NCI-H187 (cell line): ENCODE measurements at regions not wholly inside any gene's neighbourhood (a gene's known extent, or its start where the extent isn't known, plus 50 kb on each side); places are given as distances from the start of the nearest gene placed in this dataset.

Experiments
- DNase-seq, 2 experiments: peaks; one replicate each; lab custom pipeline; 2025; lab: John Stamatoyannopoulos, UW

GRCh38 chr4:131046821-131047220 lies 1950.9 kb downstream of the C4orf33 start:
- no peak for DNase-seq

- DNase-seq: no peak
Measured at GRCh38 chr4:131052646-131053045, 1956.7 kb downstream of the C4orf33 start.

GRCh38 chr4:131054489-131055019 lies 1958.6 kb downstream of the C4orf33 start:
- DNase-seq: no peak

- no peak for DNase-seq
Measured at GRCh38 chr4:131061734-131062133, 1965.8 kb downstream of the C4orf33 start.

GRCh38 chr4:131063878-131064277 lies 1967.9 kb downstream of the C4orf33 start:
- DNase-seq: no peak

GRCh38 chr4:131081069-131081468 lies 1985.1 kb downstream of the C4orf33 start:
- no peak for DNase-seq

GRCh38 chr4:131084997-131085396 lies 1989.0 kb downstream of the C4orf33 start:
- no peak for DNase-seq

GRCh38 chr4:131091896-131092295 lies 1995.9 kb downstream of the C4orf33 start:
- no peak for DNase-seq

- no peak for DNase-seq
Measured at GRCh38 chr4:131093303-131093702, 1997.4 kb downstream of the C4orf33 start.

GRCh38 chr4:131098976-131099375 lies 2003.0 kb downstream of the C4orf33 start:
- no peak for DNase-seq

GRCh38 chr4:131113273-131113672 lies 2017.3 kb downstream of the C4orf33 start:
- DNase-seq: no peak

- no peak for DNase-seq
Measured at GRCh38 chr4:131113704-131114103, 2017.8 kb downstream of the C4orf33 start.

- no peak for DNase-seq
Measured at GRCh38 chr4:131119661-131120060, 2023.7 kb downstream of the C4orf33 start.

GRCh38 chr4:131137196-131137595 lies 2011.9 kb upstream of the PCDH10 start:
- no peak for DNase-seq

GRCh38 chr4:131159261-131159660 lies 1989.8 kb upstream of the PCDH10 start:
- DNase-seq: no peak

GRCh38 chr4:131192318-131192717 lies 1956.8 kb upstream of the PCDH10 start:
- no peak for DNase-seq

- no peak for DNase-seq
Measured at GRCh38 chr4:131207589-131207988, 1941.5 kb upstream of the PCDH10 start.

- DNase-seq: no peak
Measured at GRCh38 chr4:131248314-131248713, 1900.8 kb upstream of the PCDH10 start.

- DNase-seq: no peak
Measured at GRCh38 chr4:131251321-131251720, 1897.8 kb upstream of the PCDH10 start.

- DNase-seq: no peak
Measured at GRCh38 chr4:131257241-131257640, 1891.9 kb upstream of the PCDH10 start.

GRCh38 chr4:131258361-131258760 lies 1890.7 kb upstream of the PCDH10 start:
- DNase-seq: no peak

GRCh38 chr4:131288441-131288840 lies 1860.7 kb upstream of the PCDH10 start:
- no peak for DNase-seq

GRCh38 chr4:131296192-131296591 lies 1852.9 kb upstream of the PCDH10 start:
- DNase-seq: no peak

GRCh38 chr4:131302108-131302507 lies 1847.0 kb upstream of the PCDH10 start:
- no peak for DNase-seq

- no peak for DNase-seq
Measured at GRCh38 chr4:131304686-131305085, 1844.4 kb upstream of the PCDH10 start.
